ENCODE measurements at regions not wholly inside any gene's neighbourhood (a gene's known extent, or its start where the extent isn't known, plus 50 kb on each side); places are given as distances from the start of the nearest gene placed in this dataset.

GRCh38 chr1:182297335-182297734 is 94.3 kb downstream of the GLUL start:
- ChIA-PET POLR2A (no interaction called here), CTCF (no interaction called here), RAD21 (ENCODE audit: low non-redundant PET in 1 of 2, low total read pairs in 2 of 2, uncharacterized antibody in 2 of 2, unreplicated experiment in 2 of 2) (no interaction called here)
- DNase-seq (ENCODE audit: low read depth, low spot score) (no peak), ATAC-seq (no peak)
- H3K36me3 ChIP-seq (ENCODE audit: control insufficient read depth in 1 of 2, insufficient read depth in 2 of 2, low read length in 2 of 2) = no peaks in the 10 kb centered on the region
- no TSS peak for BruUV-seq (replicated peaks)
- H4K20me1 ChIP-seq (ENCODE audit: insufficient read depth) = no peaks in the 10 kb centered on the region
- peaks cover 0 to 5% of the 10 kb centered on the region in 2 experiments; a peak in 1 of 4 replicates for H3K4me1 ChIP-seq (ENCODE audit: control insufficient read depth in 1 of 2, insufficient read depth in 2 of 2, low read length in 2 of 2)
- TF ChIP-seq, protein P1, sequence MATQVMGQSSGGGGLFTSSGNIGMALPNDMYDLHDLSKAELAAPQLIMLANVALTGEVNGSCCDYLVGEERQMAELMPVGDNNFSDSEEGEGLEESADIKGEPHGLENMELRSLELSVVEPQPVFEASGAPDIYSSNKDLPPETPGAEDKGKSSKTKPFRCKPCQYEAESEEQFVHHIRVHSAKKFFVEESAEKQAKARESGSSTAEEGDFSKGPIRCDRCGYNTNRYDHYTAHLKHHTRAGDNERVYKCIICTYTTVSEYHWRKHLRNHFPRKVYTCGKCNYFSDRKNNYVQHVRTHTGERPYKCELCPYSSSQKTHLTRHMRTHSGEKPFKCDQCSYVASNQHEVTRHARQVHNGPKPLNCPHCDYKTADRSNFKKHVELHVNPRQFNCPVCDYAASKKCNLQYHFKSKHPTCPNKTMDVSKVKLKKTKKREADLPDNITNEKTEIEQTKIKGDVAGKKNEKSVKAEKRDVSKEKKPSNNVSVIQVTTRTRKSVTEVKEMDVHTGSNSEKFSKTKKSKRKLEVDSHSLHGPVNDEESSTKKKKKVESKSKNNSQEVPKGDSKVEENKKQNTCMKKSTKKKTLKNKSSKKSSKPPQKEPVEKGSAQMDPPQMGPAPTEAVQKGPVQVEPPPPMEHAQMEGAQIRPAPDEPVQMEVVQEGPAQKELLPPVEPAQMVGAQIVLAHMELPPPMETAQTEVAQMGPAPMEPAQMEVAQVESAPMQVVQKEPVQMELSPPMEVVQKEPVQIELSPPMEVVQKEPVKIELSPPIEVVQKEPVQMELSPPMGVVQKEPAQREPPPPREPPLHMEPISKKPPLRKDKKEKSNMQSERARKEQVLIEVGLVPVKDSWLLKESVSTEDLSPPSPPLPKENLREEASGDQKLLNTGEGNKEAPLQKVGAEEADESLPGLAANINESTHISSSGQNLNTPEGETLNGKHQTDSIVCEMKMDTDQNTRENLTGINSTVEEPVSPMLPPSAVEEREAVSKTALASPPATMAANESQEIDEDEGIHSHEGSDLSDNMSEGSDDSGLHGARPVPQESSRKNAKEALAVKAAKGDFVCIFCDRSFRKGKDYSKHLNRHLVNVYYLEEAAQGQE (IDR thresholded peaks at IDR 0.05; ENCODE audit: low read depth) = no peak
- TF ChIP-seq SP1 (IDR thresholded peaks at IDR 0.05; ENCODE audit: low read depth) (no peak), EZH2 (IDR thresholded peaks at IDR 0.05) (no peak), CTCF (IDR thresholded peaks at IDR 0.05 in 2 of 3, conservative IDR thresholded peaks at IDR 0.05 in 1 of 3; ENCODE audit: borderline replicate concordance in 1 of 3, insufficient read depth in 1 of 3, low read depth in 2 of 3, low read length in 2 of 3) (no peak), ZNF274 (IDR thresholded peaks at IDR 0.05; ENCODE audit: low read depth, low read length) (no peak), ZFX (IDR thresholded peaks at IDR 0.05) (no peak), ELF1 (IDR thresholded peaks at IDR 0.05; ENCODE audit: borderline replicate concordance, low read depth) (no peak), CBX3 (IDR thresholded peaks at IDR 0.05; ENCODE audit: low read depth) (no peak), SRF (IDR thresholded peaks at IDR 0.05; ENCODE audit: low read depth) (no peak), RAD21 (IDR thresholded peaks at IDR 0.05; ENCODE audit: low read depth) (no peak), JUND (IDR thresholded peaks at IDR 0.05) (no peak), TCF7L2 (IDR thresholded peaks at IDR 0.05; ENCODE audit: borderline replicate concordance, extremely low read depth, insufficient read depth, insufficient read length) (no peak), MAX (IDR thresholded peaks at IDR 0.05) (no peak)
- TF ChIP-seq, protein P2, sequence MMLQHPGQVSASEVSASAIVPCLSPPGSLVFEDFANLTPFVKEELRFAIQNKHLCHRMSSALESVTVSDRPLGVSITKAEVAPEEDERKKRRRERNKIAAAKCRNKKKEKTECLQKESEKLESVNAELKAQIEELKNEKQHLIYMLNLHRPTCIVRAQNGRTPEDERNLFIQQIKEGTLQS (IDR thresholded peaks at IDR 0.05) = no peak
- H3K27ac ChIP-seq (ENCODE audit: low read depth, low read length) = no peak overlapping the region
- no peaks in the 10 kb centered on the region for H3K9me2 ChIP-seq (ENCODE audit: insufficient read depth)
- H3K27me3 ChIP-seq (ENCODE audit: insufficient read depth, low read length) = no peaks in the 10 kb centered on the region
- H3K4me3 ChIP-seq (replicated peaks in 1 of 2; ENCODE audit: low read depth in 1 of 2, low read length in 2 of 2) = no peak overlapping the region
- H3K9ac ChIP-seq (ENCODE audit: low read length) = no peak overlapping the region
- intact Hi-C loops (cut with micrococcal nuclease) = no loop called here
- no peaks in the 10 kb centered on the region for H3K9me3 ChIP-seq (ENCODE audit: control insufficient read depth in 1 of 2, insufficient read depth in 1 of 2, low read depth in 1 of 2, low read length in 2 of 2)
- no peak overlapping the region for H2AFZ ChIP-seq (ENCODE audit: low read depth, low read length, poor library complexity, severe bottlenecking)
- H3K4me2 ChIP-seq (ENCODE audit: low read length) = no peak overlapping the region
- no peaks in the 10 kb centered on the region for H3K79me2 ChIP-seq (ENCODE audit: insufficient read depth, low read length)

Measured in HCT116 (cell line).